GM21390 (cell line): ENCODE measurements at regions not wholly inside any gene's neighbourhood (a gene's known extent, or its start where the extent isn't known, plus 50 kb on each side); places are given as distances from the start of the nearest gene placed in this dataset.

ENCODE experiments used
- ATAC-seq: cut with Tn5 transposase; IDR thresholded peaks from one replicate; pipeline ENCODE4 v1.9.1; 2021; ENCODE audit not compliant: unreplicated experiment

DNA sequence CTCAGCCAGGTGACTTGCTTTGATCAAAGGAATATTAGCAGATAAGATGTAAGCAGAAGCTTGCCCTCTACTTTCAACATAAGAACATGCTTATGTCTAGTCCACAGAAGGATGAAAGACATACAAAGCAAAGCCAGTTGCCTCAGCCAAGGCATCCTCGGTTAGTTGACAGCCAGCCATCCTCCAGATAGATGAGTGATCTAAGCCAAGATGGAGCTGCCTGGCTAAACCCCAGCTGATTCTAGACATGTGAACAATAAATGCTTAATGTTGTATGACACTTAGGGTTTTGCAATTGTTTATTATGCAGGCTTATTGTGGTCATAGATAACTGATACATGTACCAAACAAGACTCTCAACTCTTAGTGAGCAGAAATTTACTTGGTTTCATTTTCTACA is 157.6 kb upstream of the TMTC2 start:
- no peak for ATAC-seq

DNA sequence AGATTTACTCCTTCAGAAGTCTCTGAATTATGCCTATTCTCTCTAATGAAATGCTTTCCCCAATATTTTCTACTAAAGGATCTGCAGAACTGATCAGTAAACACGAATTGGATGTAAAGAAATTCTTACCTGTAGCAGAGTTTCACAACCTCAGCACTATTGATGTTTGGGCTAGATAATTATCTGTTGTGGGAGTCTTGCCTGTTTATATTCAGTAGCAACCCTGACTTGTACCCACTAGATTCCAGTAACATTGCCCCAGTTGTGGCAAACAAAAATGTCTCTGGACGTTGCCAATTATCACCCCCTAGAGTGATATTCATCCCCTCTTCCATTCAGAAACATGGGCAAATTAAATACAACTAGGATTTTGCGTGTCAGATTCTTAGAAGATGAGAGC is 156.8 kb upstream of the TMTC2 start:
- ATAC-seq, result no peak

DNA sequence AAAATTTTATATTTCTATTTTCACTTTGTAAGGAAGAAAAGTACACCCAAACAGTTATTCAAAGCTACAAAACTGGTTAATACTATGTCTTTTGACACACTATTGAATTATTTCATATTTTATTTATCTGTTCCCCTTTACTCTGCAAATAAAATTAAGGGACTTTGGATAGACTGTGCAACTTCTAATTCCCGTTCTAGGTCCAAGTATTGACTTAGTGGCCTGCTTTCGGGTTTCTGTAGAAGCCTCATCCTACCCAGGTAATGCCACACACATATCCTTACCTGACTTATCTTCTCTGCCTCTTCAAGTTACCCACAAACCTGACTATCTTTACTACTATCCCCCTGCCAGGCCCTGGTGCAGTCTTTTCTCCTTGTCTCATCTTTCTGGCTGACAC is 156.3 kb upstream of the TMTC2 start:
- no peak for ATAC-seq

DNA sequence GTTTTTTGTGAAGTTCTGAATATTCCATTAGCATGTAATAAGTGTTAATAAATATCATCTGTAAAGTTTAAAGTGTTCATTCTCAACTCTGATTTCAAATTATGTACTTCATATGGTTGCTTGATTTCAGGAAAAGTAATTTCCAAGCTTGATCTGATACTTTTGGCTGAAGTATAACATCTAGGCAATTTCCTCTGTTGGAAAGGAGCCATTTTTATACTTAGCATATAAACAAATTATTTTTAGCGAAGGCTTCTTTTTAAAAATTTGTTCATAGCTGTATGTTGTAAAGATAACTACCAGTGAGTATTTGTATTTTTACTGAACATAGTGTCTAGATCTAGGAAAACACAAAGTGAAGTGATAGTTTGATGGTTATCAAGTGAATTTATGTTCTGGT is 153.4 kb upstream of the TMTC2 start:
- ATAC-seq, result no peak

DNA sequence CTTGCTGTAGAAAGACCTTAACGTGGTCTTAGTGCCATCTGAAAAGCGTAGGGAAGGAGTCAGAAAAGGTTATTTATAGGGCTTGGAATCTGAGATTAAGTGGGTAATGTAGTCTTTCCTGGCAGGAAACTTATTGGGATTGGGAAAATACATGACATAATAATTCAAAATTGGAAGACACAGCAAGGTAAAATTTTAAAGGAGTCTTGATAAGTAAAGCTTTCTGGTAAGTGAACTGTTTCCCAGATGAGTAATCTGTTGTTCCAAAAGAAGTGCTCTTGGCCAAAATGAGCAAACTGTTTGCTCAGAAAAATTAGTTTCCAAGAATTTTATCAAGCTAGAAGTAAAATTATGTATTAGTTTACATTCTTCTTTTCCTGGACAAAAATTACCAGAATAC is 149.3 kb upstream of the TMTC2 start:
- no peak for ATAC-seq

DNA sequence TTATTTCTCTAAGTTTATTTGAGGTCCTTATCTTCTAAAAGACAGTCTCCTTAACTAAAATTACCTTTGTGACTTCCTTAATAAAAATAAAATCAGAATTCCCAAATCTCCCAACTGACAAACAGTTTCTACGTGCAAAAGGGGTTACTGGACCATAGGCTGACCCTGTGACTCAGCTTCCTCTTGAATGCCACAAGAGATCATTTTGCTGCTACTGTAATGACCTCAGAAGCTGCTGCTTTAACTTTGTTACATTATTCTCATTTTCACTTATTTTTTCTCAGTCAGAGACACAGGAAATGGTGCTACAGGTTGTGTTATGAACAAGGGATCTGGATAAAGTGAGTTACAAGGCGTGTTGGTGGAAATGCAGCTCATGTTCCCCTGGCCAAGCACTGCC is 132.2 kb upstream of the TMTC2 start:
- peak; percentile 86 for ATAC-seq

DNA sequence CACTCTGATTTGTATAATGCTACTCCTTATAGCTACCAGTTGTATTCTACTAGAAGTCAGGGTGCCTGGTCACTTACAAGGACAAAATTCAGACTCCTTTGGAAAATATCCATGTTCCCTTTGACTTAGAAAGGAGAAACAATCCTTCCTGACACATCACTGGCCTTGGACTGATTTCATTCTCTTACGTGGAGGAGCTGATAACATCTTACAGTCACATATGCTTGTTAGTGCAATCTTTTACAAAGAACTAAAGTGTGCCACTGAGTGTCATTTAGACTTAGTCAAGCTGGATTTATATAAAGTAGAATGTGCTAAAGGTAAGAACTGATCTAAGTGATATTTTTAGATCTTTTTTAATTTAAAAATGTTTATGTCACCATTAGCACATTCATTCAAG is 131.0 kb upstream of the TMTC2 start:
- ATAC-seq, result no peak

DNA sequence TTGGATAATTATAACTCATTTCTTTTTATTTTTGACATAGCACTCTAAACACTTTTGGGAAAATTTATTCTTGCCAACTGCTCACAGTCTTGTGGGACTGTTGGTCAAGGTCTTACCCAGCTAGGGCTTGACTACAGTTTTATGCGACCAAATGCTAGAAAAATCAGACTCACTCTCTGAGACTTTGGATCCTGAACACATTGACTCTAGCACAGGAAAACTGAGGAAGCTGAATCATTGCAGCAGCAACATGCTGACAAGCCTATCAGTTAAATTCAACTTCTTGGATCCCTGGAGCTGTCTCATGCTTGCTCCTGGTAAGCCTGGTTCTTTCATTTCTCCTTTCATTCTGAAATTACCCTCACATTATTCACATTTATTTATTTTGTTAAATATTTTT is 120.7 kb upstream of the TMTC2 start:
- no peak for ATAC-seq

DNA sequence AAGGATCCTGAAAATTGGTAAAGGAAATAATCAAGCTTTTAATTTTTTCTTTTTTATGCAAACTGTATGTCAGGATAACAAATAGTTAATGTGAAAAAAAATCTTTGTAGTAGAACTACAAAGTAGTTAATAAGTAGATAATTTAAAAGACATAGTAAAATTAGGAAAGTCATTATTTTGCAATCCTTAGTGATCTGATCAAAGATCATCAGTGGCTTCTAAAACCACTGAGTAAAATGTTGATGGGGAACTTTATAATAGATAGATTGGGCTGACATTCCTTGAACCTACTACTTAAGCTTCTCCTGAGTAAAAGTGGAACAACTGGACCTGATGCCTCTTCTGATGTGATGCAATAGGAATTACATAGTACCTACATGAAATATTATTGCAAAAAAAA is 119.0 kb upstream of the TMTC2 start:
- no peak for ATAC-seq

DNA sequence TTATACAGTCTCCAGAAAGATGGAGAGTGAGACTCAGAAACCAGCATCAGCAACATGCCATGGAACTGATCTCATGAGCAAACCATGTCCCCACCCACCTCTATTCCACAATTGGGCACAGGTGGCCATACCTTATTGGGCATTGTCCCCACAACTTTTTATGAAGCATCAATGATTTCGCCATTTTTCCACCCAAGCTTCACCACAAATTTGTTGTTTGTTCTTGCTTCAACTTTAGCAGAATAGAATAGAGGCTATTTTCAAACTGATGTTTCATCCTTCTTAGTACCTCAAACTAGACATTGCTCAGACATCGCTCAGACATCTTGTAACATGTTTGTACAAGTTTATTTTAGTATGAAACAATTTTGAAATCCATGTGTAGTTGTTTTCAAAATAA is 112.5 kb upstream of the TMTC2 start:
- ATAC-seq, result no peak

DNA sequence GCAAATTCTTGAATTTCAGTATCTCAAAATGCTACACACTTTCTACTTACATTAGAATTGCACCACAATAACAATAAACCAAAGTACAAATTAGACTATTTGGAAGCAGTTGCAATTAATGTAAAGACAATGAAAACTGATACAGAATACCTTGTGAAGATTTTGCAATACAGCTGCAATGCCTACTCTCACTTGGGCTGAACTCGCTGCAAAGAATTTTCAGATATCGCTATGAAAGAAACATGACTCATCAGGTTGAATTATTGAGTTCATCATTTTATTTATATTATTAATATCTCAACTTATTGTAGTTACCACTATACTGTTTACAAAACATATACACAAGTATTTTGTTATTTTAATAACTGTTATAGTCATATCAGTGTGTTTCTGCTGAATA is 108.0 kb upstream of the TMTC2 start:
- no peak for ATAC-seq

DNA sequence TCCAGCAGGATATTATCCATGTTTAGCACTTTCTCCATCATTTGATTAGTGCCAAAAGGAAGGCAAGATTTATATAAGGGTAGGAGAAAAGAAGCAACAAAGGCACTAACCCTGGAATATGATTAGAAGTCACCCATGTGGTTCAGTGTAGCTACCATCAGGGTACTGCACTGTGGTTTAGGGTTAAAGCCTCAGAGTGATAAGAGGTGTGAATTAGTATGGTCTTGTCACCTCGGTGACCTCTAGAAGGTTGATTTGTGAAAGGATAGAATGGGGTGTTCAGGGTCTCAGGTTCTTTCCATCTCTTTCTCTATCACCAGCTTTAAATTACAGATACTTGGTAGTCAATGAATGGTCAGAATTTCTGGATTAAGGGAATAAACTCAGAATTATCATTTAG is 103.0 kb upstream of the TMTC2 start:
- no peak for ATAC-seq

DNA sequence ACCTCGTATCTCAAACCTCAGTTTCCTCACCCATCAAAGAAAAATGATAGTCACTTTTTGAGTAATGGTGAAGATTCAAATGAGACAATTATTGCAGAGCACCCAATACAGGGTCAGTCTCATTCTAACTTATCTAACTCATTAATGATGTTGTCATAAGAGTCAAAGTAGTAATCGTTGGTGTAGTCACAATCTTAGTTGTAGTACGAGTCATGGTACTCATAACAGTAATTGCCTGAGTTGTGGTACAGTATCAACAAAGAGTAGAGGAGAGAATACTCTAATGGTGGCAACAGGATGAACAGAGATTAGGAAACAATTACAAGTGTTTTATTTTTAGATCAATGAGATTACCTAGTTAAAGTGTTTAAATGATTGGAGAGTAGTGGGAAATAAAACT is 93.6 kb upstream of the TMTC2 start:
- peak; percentile 59 for ATAC-seq

DNA sequence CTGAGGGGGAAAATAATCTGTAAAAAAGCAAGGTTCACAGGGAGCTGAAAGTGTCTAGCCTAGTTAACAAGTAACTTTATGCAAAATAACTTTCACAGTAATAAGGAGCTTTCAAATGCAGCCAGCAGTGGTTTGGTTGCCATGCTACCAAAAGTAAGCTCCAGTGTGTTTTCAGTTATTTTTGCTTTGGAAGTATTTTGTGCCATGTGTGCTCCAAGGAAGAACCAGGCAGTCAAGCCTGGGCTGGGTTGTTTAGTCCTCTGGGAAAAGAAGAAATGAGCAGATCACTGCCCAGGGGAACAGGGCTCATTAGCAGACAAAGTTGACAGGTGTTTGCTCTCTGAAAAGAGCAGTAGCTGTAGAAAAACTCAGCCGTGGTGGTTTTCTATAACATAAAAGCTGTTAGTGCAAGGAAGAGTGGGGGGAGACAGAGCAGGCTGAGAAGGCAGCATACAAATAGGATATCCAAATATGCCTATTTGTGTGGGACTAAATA is 92.8 kb upstream of the TMTC2 start:
- peak; percentile 91 for ATAC-seq

DNA sequence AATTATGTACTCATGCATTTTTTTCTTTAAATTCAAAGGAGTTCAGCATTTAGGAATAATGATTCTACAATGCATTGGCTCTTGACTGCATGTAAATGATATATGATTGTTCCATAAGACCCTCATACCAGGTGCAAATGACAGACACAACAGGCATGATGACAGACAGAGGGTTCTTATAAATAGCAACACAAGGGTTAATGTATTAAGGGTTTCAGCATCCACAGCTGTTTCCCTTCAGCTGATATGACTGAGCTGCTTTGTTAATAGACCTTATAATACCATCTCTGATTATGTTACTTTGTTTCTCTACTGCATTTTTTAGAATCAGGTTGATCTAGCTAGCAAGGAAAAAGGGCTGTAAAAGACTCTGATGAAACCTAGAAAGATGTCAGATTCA is 90.8 kb upstream of the TMTC2 start:
- ATAC-seq, result no peak

DNA sequence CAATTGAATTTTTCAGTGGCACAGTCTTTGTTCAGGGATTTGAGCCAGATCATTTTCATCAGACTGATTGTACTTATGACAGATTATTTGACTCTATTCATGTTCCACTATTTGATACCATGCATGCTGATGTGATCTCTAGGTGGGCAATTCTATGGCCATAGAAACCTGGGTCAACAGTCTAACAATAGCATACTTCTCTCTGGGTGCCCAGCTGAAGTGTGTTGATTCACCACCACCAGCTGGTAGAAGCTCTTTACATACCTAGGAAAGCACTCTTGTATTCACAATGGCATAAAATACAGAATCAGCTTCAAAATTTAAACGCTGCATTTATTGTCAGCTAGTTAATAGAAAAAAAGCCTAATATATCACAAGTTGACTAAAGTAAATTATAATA is 90.2 kb upstream of the TMTC2 start:
- ATAC-seq, result no peak

DNA sequence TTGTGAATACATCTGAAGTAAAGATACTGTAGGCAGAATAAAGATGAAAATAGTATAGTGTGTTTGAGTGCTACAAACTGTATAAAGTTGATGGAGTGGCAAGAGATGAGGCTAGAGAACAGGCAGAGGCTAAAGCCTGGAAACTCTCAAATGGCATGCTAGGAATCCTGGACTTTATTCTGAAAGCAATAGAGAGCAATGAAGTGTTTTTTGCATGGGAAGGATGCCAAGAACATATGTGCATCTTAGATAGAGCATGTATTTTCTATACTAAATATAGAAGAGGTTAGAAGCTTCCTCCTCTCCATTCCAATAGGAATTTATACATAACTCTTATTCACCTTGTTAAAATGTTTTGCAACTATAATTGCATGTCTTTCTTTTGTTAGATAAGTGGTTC is 86.3 kb upstream of the TMTC2 start:
- no peak for ATAC-seq

DNA sequence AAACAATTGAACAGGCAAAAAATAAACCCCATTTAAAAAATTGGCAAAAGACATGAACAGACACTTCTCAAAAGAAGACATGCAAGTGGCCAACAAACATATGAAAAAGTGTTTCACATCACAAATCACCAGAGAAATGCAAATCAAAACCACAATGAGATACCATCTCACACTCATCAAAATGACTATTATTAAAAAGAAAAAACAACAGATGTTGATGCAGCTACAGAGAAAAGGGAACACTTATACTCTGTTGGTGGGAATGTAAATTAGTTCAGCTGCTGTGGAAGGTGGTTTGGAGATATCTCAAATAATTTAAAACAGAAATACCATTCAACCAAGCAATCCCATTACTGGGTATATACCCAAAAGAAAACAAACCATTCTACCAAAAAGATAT is 83.1 kb upstream of the TMTC2 start:
- ATAC-seq, result peak; percentile 59

DNA sequence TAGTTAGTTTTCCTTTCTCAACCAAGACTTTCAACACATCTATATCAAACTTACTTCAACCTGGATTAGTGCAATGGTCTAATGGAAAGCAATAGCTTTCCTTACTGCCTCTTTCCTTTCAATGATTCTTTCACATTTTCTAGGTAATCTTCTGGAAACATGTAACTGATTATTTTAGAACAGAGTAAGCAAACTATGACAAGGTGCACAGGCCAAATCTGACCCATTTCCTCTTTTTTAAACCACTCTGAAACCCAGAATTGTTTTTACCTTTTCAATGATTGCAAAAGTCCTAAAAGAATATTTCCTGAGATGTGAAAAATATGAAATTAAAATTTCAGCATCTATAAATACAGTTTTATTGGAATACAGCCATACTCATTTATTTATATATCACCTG is 81.6 kb upstream of the TMTC2 start:
- peak; percentile 56 for ATAC-seq

DNA sequence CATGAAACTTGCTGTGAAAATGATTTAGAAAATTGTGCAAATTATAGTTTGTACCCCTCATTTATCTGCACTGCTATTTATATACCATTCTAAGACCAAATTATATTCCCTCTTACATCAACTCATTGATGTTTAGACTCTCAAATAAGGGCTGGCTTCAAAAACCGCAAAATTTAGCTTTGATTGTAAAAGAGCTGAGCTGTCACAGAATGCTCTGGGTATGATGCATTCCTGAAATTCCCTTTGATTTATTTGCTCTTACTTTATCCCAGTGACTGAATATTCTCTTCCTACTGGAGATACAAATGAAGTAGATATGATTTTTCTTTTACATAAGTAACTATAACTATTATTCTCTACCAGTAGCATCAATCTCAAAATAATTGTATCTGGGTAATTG is 78.0 kb upstream of the TMTC2 start:
- ATAC-seq, result no peak

DNA sequence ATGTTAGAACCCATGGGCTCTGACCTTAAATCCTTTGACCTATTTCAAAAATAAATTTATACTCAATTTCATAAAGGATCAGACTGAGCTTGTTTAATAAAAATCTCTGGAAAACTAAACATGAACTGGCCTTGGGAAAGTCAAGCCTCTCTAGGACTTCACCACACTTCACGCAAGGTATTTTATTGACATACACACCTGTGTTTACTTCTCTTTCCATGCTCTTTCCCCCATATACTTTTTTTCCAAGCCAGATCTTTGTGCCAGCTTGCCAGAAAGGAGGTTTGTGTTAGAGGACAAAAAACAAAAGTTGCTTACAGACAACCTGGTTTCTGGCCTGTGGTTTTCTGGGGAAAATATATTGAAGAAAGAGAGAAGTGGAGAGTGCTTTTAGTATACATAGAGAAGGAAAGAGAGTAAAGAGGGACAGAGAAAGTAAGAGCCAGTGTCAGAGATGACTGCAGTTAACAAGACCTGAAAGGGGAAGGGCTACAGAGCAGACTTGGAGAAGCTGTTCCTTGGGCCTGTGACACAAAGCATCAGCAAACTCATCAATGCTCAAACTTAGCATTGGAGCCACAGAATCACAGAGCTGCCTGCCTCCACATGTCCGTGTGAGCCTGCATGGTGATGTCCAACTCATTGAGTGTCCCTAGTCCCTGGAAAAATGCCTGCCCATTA is 77.3 kb upstream of the TMTC2 start:
- no peak for ATAC-seq

DNA sequence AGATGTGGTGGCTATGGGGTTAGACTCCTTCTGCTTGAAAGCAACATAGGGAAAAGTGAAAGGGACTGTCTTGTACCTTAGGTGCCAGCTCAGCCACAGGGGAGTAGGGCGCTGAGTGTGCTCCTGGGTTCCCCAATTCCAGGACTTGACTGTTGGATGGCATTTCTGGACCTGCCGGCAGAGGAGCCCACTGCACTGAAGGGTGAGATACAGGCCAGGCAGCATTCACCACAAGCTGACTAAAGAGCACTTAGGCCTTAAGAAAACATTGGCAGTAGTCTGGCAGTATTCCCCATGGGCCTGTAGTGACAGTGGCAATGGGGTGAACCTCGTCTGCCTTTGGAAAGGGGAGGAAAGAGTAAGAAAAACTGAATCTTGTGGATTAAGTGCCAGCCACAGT is 67.1 kb upstream of the TMTC2 start:
- ATAC-seq, result no peak

DNA sequence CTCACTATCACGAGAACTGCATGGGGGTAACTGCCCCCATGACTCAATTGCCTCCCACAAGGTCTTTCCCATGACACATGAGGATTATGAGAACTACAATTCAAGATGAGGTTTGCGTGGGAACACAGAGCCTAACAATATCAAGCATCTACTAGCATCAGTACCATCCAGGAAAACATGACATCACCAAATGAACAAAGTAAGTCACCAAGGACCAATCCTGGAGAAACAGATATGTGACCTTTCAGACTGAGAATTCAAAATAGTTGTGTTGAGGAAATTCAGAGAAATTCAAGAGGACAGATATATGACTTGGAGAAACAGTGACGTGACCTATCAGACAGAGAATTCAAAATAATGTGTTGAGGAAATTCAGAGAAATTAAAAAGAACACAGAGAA is 65.8 kb upstream of the TMTC2 start:
- ATAC-seq, result no peak

DNA sequence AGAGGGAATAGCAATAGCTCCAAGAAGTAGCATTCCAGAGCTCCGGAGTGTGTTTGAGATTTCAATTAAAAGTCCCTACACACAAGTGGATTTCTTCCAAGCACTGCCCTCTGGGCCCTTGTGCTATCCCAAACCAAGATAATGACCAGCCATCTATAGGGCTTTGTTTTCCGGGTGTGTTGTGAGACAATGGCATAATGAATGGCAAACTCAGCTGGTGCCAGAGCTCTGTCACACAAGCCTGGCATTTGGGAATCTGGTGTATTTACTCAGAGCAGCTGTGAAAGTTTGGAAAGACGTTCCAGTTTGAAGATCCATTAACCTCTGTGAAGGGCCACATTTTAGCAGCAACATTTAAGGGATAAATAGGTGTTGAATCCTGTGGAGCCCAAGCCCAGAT is 61.2 kb upstream of the TMTC2 start:
- ATAC-seq, result no peak
